ENCODE measurements at regions not wholly inside any gene's neighbourhood (a gene's known extent, or its start where the extent isn't known, plus 50 kb on each side); places are given as distances from the start of the nearest gene placed in this dataset.

DNA sequence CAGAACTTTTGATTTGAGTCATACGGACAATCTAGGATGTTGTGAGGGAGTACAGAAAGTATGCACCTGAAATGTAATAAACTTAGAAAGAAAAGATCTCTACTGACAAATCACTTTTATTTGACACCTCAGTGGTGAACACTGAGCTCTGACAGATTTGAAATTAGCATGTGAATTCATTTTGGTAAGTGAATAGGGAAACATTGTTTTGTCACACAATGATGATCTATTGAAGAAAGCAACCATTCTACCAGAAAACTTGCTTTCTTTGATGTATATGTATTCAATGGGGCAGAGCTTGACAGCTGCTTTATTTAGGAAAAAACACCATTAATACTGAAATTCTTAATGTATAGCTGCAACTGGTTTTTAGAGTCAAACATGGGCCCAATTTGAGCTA, 500.5 kb downstream of the CCDC85A start:
- TF ChIP-seq, protein P1, sequence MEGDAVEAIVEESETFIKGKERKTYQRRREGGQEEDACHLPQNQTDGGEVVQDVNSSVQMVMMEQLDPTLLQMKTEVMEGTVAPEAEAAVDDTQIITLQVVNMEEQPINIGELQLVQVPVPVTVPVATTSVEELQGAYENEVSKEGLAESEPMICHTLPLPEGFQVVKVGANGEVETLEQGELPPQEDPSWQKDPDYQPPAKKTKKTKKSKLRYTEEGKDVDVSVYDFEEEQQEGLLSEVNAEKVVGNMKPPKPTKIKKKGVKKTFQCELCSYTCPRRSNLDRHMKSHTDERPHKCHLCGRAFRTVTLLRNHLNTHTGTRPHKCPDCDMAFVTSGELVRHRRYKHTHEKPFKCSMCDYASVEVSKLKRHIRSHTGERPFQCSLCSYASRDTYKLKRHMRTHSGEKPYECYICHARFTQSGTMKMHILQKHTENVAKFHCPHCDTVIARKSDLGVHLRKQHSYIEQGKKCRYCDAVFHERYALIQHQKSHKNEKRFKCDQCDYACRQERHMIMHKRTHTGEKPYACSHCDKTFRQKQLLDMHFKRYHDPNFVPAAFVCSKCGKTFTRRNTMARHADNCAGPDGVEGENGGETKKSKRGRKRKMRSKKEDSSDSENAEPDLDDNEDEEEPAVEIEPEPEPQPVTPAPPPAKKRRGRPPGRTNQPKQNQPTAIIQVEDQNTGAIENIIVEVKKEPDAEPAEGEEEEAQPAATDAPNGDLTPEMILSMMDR (IDR thresholded peaks at IDR 0.05; ENCODE audit: low read length, missing control alignments) = no peak
- no peak for DNase-seq (ENCODE audit: low read depth)
- H3K4me3 ChIP-seq (replicated peaks; ENCODE audit: low read depth, low read length) = no peak overlapping the region

DNA sequence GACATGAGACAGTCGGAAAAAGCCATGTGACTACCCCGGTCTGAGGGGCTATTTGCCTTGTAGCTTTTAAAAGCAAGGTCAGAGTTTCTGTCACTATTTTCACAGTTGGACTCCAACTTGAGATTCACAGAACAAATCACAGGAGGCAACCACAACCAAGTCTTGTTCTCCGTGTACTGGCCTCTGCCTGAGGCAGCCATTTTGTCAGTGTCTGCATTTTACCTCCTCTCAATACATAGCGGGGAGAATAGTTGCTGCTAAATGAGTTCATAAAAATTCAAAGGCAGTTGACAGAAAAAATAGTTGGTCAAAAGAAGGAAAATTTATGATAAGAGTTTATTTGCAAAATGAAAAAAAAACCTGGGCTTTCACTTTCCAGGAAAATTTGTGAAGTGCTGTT, 501.4 kb downstream of the CCDC85A start:
- H3K4me3 ChIP-seq (replicated peaks; ENCODE audit: low read depth, low read length) = no peak overlapping the region
- TF ChIP-seq, protein P1 (IDR thresholded peaks at IDR 0.05; ENCODE audit: low read length, missing control alignments) = no peak
- no peak for DNase-seq (ENCODE audit: low read depth)

DNA sequence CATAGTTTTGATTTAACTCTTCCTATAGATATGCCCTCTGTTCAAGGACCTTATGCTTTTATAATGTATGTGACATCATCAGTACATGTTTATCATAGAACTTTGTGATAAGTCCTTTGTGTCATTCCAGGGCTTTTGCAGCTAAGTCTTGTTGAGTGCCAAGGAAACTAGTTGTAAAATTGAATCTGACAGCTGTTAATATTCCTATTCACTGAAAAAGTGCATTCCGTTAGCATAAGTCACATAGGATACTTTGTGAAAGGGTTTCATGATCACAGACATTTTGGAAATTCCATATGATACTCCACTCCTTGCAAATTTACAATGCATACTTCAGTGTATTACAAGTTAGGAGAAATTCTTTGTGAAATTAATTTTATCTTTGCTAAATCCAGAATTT, 503.4 kb downstream of the CCDC85A start:
- DNase-seq (ENCODE audit: low read depth) = peak; percentile 54
- TF ChIP-seq, protein P1 (IDR thresholded peaks at IDR 0.05; ENCODE audit: low read length, missing control alignments) = no peak
- no peak overlapping the region for H3K4me3 ChIP-seq (replicated peaks; ENCODE audit: low read depth, low read length)

DNA sequence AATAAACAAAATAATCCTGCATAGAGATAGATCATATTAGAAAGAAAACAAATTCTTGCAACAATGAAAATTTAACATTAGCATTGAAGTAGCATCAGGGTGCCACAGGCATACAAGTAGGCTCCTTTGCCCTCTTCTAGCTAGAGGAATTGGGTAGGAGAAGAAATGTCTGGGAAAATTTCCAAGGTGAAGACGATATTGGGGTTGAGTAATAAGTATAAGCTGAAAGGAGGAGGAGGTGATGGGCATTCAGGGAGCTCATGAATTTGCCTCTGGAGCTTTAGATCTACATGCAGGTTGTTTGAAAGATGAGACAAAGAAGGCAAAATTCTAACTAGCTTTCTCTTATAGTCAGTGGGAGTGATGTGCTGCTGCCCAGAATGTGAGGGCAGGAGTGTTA, 504.9 kb downstream of the CCDC85A start:
- TF ChIP-seq, protein P1 (IDR thresholded peaks at IDR 0.05; ENCODE audit: low read length, missing control alignments) = no peak
- DNase-seq (ENCODE audit: low read depth) = peak; percentile 36
- no peak overlapping the region for H3K4me3 ChIP-seq (replicated peaks; ENCODE audit: low read depth, low read length)

DNA sequence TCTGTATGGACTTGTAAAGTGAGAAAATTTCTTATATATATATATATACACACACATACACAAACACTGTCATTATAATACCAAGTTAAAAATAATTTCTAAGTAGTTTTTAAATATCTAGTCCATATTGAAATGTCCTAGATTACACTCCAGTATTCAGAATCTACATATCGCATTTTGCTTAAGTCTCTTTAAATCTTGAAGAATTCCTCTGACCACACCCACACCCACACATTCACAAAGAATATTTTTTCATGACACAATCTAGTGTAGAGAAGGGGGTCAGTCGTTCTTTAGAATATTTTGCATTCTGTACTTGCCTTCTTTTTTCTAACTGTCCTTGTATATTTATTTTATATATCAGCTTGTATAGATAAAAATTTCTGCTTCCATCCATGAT, 509.7 kb downstream of the CCDC85A start:
- H3K4me3 ChIP-seq (replicated peaks; ENCODE audit: low read depth, low read length) = no peak overlapping the region
- TF ChIP-seq, protein P1 (IDR thresholded peaks at IDR 0.05; ENCODE audit: low read length, missing control alignments) = no peak
- DNase-seq (ENCODE audit: low read depth) = no peak

DNA sequence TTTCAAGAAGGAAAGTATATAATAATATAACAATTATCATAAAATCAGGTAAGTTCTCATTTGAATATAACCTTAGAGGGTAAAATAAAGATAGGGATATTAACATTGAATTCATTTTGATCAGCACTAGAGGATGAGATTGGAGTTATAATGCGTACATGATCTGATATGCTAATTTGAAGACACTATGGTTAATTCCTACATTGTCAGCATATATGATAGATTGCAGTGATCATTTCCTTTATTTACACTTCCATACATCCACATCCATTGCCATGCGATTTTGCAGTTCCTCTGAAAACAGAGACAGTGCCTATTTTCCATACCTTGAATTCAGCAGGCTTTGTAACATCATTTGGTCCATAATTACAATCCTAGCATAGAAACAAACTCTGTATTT, 519.2 kb downstream of the CCDC85A start:
- TF ChIP-seq, protein P1 (IDR thresholded peaks at IDR 0.05; ENCODE audit: low read length, missing control alignments) = no peak
- DNase-seq (ENCODE audit: low read depth) = no peak
- no peak overlapping the region for H3K4me3 ChIP-seq (replicated peaks; ENCODE audit: low read depth, low read length)

DNA sequence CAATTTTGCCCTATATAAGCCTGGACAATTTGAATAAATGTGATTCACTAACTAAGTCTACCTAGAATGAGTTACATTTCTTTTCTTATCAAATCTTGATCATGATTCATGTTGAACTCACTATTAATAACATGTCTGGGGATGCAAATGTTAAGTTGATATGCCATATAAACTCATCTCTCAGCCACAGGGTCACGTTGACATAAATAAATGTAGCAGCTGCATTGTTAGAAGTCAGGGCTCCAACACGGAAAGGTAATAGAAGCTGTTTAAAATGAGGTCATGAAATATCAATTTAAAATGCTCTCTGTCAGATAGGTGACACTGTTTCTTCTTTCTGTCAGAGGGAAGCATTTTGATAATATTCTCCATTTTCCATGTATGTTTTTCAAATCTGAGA, 521.9 kb downstream of the CCDC85A start:
- DNase-seq (ENCODE audit: low read depth) = no peak
- TF ChIP-seq, protein P1 (IDR thresholded peaks at IDR 0.05; ENCODE audit: low read length, missing control alignments) = no peak
- H3K4me3 ChIP-seq (replicated peaks; ENCODE audit: low read depth, low read length) = no peak overlapping the region

Data from fibroblast of pulmonary artery (primary cell).